Iris pigment epithelial cell (primary cell): ENCODE measurements at regions not wholly inside any gene's neighbourhood (a gene's known extent, or its start where the extent isn't known, plus 50 kb on each side); places are given as distances from the start of the nearest gene placed in this dataset.

Experiments used
- DNase-seq: peaks from one replicate; pipeline ENCODE4 v3.0.0-alpha.2; 2011; ENCODE audit warnings: low read depth

DNA sequence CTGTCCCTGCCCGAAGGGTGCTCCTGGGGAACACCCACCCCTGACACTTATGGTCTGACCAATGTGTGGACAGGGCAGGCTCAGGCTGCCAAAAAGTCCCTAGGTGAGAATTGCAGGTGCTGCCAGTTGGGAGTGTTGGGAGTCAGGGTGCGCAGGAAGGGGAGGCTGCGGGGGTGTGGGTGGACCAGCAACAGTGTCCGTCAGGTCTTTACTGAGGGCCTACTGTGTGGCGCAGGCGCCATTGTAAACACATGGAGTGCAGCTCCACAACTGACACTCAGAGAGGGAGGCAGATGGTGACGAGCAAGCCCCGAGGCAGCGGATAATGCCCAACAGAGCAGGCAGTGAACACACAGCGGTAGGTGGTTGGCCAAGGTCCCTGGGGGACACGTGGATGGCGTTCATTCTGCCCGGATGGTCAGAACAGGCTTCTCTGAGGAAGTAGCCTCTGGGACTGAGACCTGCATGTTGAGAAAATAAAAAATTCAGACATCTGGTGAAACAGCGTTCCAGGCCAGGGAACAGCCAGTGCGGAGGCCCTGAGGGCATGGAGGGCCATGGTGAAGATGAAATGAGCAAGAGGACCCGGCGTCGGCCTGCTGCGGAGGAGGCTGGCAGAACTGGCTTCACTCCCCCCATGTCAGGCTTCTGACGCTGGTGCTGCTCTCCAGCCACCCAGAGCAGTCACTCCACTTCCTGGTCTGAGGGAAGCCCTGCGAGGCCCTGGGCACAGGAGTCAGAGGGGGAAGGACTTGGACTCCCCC, 136.2 kb upstream of the ZBTB40 start:
- DNase-seq: no peak

- DNase-seq: no peak
Observed at GRCh38 chr1:22317231-22317919, 134.3 kb upstream of the ZBTB40 start.

GRCh38 chr1:22317920-22318243, 133.8 kb upstream of the ZBTB40 start:
- no peak for DNase-seq

DNA sequence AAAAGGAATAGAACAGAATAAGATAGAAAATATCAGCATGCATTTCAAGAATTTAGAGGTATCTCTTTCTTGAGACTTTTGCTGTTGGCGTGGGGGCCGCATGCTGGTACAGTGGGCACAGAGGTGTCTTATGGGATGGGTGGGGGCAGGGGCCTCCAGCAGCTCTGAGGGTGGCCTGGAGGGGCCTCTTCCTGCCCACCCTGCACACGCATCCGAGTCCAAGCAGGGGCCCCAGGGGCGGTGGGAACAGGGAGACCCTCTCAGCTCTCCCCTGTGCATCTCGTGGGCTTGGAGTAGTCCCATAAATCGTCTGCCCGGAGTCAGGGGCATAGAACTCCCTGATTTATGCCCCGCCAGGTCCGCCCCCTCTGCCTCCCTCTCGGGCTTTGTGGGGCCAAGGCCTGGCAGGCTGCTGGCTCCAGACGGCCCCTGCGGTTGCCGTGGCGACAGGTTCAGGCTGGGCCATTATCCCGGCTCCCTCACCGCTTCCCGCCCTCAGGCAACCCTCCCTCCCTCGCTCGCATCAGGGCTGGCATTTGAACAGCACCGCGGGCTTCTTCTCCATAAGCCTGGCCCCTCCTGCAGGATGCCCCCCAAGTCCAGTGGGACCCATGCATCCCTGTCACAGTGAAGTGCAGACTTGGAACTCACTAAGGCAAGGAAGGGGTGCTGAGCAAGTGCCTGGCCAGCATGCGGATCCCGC, 133.2 kb upstream of the ZBTB40 start:
- no peak for DNase-seq

GRCh38 chr1:22319608-22320007, 132.0 kb upstream of the ZBTB40 start:
- DNase-seq: no peak

GRCh38 chr1:22320587-22321344, 130.9 kb upstream of the ZBTB40 start:
- DNase-seq: no peak

DNA sequence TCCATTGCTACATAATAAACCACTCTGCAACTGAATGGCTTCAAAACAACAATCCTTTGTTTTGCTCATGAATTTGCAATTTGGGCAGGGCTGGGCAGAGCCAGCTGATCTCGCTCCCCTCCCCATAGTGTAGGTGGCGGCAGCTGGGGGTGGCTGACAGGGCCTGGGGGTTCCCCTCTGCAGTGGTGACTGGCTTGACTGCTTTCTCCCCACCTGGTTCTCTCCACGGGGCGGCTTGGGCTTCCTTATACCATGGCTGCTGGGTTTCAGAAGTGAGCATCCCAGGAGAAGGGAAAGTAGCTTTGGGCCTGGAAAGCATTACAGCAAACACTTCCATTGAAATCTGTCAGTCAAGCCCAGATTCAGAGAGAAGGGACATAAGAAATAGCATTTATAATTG, 129.7 kb upstream of the ZBTB40 start:
- no peak for DNase-seq

DNA sequence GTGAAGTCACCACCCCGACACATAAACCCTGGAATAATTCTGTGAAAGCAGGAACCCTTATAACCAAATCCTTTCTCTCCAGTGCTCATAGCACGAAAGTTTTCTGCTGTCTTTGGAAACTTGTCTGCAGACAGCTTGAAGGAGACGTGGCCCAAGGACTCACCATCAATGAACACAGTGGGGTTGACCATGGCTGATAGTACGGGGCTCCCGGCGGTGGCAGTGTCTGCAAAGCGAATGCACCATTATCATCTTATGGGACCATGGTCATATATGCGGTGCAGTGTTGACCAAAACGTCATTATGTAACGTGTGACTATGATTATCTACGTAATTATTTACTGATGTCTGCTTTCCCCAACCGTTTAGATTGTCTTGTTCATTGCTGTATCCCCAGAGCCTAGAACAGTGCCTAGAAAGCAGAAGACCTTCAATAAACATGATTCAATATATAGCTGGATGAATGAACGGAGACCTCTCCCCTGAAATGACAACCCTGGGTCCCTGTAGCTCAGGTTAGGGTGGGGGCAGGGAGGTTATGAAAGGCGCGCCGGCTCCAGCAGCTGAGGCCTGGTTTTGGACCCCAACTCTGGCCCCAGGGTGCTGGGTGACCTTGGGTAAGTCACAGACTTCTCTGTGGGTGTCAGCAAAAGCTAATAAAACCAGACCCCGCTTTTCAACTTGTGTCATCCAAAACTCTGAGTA, 128.4 kb upstream of the ZBTB40 start:
- DNase-seq: no peak

- DNase-seq: no peak
Observed at GRCh38 chr1:22323846-22324504, 127.7 kb upstream of the ZBTB40 start.

- no peak for DNase-seq
Observed at GRCh38 chr1:22325531-22326371, 125.9 kb upstream of the ZBTB40 start.

DNA sequence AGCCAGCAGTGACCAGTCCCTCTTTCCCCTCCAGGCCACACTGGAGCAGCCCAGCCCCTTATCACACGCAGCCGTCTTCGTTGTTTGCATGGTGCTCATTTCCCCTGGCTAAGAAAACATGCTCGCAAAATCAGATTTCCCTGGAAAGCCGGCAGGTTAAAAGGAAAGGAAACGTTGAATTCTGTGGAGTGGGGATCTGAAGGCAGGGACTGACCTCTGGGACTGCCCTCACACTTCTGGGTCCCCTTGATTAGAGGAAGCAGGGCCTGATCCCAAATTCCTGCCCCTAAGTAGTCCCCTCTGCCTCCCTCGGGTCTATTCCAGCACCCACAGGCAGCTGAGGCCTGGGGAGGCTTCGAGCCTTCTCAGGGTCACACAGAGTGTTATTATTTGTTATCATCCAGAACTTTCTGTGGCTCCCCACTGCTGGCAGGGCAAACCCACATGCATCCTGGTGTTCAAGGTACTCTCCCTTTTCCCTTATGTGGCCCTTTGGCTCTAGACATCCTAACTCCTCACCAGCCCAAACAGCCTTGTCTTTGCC, 125.2 kb upstream of the ZBTB40 start:
- DNase-seq: no peak

DNA sequence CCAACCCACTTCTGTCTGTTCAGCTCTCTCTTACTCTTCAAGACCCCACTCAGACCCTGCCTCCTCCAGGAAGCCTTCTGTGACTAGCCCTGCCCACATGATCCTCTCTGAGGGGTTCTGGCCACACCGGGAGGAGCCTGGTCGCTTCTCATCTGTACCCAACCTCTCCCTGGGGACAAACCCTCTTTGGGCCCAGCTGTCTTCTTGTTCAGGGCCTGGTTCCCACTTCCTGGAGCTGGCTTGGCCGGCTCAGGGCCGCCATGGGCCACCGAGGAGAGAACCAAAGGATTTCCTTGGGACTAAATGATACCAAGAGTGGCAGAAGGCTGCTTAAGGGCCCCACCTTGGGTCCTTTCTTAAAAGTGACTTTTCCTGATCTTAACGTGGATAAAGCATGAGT, 124.7 kb upstream of the ZBTB40 start:
- DNase-seq: no peak

DNA sequence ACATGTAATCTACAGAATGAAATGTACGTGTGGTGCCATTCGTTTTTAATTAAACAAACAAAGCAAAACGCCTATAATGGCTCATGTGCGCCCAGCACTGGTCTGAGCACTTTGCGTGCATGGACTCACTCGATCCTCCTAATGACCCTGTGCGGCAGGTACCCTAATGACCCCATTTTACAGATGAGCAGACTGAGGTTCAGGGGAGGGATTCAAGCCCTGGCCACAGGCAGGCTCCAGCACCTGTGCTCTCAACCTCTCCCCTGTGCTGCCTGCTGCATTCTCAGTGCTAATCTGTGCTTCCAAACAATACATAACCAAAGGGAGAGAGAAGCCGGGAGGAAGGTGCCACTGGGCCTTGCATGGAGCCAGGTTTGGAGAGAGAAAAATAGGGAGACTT, 124.2 kb upstream of the ZBTB40 start:
- no peak for DNase-seq

- no peak for DNase-seq
Observed at GRCh38 chr1:22328331-22329147, 123.1 kb upstream of the ZBTB40 start.

DNA sequence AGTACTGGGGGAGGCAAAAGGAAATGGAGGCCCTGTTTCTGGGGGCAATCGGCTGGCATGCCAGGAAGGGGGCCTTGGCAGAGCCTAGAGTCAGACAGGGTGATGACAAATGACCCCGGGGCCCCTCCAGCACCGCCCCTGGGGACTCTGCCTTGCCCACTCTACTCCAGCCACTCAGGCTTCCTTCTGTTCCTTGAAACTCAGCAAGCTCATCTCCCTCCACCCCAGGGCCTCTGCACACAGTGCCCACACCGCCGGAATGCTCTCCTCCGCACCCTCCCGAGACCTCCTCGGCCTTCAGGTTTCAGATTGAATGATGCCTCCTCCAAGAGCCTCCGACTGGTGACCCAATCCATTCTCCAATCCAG, 122.5 kb upstream of the ZBTB40 start:
- DNase-seq: no peak

DNA sequence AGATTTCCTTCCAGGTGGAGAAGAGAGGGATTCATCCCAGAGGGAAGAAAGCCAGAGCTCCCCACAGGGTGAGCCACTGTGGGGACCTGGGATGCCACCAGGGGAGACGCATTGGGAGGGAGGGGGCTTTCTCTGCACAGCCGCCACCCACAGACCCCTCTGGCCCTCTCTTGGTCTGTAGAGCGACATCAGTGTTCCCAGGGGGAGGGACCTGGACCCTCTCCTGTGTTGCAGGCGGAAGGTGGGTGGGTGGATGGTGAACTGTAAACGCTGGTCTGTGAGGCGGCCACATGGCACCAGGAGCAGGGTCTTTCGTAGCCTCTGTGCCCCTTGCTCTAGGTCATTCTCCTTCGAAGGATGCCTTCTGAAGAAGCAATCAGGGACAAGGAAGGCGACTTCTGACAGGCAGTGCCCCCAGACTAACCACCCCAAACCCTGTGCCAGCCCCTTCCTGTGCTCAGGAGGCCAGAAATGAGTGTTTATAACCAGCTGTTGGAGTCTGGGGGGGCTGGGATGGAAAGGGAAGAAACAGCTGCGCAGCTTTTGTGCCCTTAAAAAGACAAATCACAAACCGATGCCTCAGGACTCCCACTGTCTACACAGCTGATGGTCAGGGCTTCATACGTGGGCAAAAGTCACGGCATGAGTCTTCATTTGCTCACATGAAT, 121.4 kb upstream of the ZBTB40 start:
- DNase-seq: no peak

DNA sequence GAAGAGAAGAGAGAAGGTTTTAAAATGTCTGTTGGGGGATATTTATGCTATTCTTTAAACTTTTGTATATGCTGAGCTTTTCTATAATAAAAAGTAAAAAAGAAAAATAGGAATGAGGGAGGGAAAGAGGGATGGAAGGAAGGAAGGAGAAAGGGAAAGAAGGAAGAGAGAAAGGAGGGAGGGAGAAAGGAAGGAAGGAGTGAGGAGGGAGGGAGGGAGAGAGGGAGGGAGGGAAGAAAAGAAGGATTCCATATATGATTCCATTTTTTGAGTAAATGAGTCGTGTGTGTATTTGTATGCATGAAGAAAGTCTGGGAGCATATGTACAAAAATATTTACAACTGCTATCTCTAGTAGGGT, 120.9 kb upstream of the ZBTB40 start:
- DNase-seq: no peak

DNA sequence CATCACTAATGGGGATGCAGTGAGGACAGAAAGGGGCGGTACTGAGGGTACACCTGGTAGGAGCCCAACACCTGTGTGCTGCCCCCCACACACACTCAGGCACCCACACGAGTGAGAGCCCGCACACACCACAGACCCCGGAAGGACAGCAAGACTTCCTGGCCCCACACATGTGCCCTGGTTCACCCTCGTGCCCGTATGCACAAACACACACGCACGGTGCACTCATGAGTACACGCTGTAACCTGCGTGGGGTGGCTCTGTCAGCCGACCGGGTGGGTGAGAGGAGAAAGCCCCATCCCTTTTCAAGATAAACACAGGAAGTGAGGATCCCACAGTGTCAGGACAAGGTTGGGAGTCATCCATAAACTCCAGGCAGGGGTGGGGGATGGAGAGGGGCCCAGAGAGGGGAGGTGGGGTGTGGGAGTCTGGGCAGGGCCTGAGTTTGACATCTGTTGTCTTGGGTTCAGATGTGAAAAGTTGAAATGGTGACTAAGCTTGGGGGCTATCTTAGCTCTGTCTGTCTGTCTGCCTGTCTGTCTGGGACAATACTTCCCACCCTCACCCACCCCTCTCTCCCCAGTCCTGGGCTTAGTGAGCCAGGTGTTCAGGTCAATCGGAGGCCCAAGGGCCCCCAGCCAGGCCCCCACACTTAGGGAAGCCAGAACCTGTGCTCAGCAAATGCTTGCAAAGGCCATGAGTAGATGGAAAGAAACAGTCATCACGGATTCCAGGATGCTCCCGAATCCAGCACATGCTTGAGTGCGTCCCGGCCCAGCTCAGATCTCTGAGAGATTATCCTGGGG, 119.8 kb upstream of the ZBTB40 start:
- peak; percentile 22 for DNase-seq
